Astrocyte of the cerebellum (primary cell): ENCODE measurements at regions not wholly inside any gene's neighbourhood (a gene's known extent, or its start where the extent isn't known, plus 50 kb on each side); places are given as distances from the start of the nearest gene placed in this dataset.

Source experiments
- DNase-seq: peaks from one replicate; pipeline ENCODE4 v3.0.0-alpha.2; 2011; ENCODE audit warnings: low read depth
- H3K4me3 ChIP-seq: 2 replicates; pipeline ENCODE4 v1.5.1; 2011; ENCODE audit warnings: mild to moderate bottlenecking, low read depth, low read length, moderate library complexity
- in situ Hi-C: cut with HindIII; loops from 2 replicates; pipeline ENCODE4 v1.10.0; 2017; ENCODE audit warnings: low sequenced_read_pairs
- TF ChIP-seq, protein P1 (sequence below): IDR thresholded peaks from 2 replicates; pipeline ENCODE4 v1.5.1; 2012; ENCODE audit warnings: low read length, low read depth, moderate library complexity, mild to moderate bottlenecking; ENCODE audit errors: missing control alignments

DNA sequence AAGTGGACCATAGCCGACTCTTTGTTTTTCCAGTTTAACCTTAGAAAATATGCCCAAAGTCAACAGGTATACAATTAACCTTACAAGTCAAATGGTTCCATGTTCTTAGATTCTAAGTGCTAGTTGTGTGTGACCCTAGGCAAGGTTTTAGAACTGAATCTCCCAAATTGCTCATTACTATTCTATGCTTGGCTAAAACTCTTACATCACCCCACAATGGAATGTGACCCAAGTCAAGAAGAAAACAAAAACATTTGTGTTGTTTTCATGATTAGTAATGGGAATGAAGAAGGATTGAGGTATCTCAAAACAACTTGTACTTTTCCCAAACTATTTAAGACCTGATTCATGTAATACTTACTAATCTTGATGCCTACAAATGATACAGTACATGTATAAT, 159.2 kb downstream of the ARRDC3 start:
- in situ Hi-C loops, result no loop called here
- H3K4me3 ChIP-seq, result no peak overlapping the region
- no peak for DNase-seq
- TF ChIP-seq, protein P1, sequence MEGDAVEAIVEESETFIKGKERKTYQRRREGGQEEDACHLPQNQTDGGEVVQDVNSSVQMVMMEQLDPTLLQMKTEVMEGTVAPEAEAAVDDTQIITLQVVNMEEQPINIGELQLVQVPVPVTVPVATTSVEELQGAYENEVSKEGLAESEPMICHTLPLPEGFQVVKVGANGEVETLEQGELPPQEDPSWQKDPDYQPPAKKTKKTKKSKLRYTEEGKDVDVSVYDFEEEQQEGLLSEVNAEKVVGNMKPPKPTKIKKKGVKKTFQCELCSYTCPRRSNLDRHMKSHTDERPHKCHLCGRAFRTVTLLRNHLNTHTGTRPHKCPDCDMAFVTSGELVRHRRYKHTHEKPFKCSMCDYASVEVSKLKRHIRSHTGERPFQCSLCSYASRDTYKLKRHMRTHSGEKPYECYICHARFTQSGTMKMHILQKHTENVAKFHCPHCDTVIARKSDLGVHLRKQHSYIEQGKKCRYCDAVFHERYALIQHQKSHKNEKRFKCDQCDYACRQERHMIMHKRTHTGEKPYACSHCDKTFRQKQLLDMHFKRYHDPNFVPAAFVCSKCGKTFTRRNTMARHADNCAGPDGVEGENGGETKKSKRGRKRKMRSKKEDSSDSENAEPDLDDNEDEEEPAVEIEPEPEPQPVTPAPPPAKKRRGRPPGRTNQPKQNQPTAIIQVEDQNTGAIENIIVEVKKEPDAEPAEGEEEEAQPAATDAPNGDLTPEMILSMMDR, result no peak

DNA sequence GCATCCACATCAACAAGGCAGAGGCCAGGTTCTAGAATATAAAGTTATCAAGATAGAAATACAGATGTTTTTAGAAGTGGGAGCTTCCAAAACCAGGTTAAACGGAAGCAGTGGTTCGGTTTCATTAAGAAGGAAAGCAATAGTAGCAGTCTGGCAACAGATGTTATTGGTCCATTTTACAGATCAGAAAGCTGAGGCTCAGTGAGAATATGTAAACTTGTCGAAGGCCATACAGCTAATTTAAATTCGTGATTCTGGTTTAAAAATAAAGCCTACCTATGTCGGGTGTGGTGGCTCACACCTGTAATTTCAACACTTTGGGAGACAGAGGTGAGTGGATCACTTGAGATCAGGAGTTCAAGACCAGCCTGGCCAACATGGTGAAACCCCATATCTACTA, 160.6 kb downstream of the ARRDC3 start:
- in situ Hi-C loops, result no loop called here
- TF ChIP-seq, protein P1, result no peak
- no peak for DNase-seq
- no peak overlapping the region for H3K4me3 ChIP-seq

DNA sequence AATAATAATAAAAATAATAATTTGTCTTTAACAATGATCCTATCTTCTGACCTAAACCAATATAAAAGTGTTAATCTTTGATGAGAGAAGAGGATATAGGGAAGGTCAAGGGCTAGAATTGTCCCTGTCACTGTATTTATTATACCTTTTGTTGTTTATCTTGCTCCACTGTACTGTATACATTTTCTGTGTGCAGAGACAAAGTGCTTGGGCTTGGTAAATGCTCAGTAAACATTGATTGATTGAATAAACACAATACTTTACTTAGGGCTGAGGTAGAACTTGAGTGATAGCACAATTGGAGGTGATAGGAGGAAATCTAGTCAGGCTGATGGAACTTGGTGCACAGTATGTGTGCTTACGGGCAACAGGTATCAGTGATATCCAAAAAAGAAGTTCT, 161.2 kb downstream of the ARRDC3 start:
- in situ Hi-C loops, result no loop called here
- DNase-seq, result no peak
- H3K4me3 ChIP-seq, result no peak overlapping the region
- TF ChIP-seq, protein P1, result no peak

DNA sequence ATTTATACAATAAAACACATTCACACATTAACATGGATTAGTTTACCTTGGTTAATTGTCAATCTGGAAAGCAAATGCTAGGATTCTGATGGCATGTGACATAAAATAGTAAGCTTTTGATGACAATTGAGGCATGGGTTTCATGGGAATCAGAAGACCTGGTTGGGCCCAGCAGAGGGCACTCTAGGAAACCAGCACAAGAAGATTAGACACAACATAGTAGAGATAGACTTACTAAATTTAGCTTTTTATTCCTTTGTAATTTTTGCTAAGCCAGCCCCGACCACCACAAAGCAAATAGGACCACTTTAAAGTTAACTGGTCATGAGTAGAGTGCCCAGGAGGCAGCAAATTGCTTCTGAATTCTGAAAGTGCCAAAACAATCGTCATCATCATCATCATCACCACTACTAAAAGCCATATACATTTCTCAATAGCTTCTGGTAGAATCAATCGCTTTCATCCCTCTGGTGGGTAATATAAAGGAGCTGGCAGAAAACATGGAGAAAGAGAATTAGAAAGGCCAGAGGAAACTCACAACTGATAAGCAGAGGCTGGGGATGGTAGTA, 163.2 kb downstream of the ARRDC3 start:
- TF ChIP-seq, protein P1, result peak; percentile 40
- peak; percentile 5 for DNase-seq
- in situ Hi-C loops, result no loop called here
- no peak overlapping the region for H3K4me3 ChIP-seq

DNA sequence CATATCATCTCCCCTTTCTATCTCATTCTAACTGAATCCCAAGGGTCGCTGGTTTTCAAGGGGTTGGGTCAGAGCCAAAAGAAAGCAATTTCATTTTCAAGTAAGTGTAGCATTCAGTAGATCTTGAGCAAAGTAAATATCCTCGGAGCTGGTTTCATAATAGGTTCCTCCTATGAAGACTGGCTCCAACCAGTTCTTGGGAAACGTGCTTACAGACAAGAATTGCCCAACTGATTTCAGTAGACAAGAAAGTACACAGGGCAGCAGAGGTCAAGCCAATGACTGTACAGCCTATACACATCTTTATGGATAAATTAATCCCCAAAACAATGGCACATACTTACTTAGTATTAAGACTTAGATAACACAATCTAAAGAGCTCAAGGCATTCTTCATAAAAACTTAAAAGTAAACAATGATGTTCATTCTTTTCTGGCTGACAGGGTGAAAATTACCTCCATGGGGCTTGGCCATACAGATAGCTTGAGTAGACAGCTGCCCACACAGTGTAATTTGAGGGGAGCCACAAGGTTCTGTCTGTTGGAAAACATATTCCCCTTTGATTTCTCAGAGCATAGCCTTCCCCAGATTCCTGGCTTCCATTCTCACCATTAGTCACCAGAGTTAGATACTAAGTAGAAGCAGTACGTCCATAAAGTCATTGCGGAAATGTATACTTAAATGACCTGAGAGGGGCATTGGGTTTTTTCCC, 163.9 kb downstream of the ARRDC3 start:
- in situ Hi-C loops, result no loop called here
- no peak overlapping the region for H3K4me3 ChIP-seq
- no peak for DNase-seq

DNA sequence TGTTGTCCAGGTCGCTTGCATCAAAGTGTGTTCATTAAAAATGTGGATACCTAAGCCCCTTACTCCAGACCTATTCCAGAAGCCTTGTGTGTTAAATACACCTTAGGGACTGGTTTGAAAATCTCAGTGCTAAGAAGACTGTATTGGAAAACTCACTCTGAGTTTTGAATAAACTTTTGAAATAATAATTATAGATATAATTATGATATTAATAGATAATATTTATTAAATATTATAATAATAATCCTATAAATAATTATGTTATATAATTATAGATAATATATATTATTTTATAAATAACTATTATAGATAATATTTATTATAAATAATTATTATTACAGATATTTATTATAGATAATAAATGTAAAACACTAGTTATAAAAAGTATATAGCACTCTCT, 165.3 kb downstream of the ARRDC3 start:
- in situ Hi-C loops, result no loop called here
- TF ChIP-seq, protein P1, result no peak
- no peak for DNase-seq
- H3K4me3 ChIP-seq, result no peak overlapping the region

More for the DNA sequence above, 163.9 kb downstream of the ARRDC3 start:
- TF ChIP-seq, protein P1, result no peak
